ENCODE measurements at regions not wholly inside any gene's neighbourhood (a gene's known extent, or its start where the extent isn't known, plus 50 kb on each side); places are given as distances from the start of the nearest gene placed in this dataset.

- TF ChIP-seq FOXA1 (IDR thresholded peaks at IDR 0.05) (no peak), NFRKB (IDR thresholded peaks at IDR 0.05) (no peak), BHLHE40 (IDR thresholded peaks at IDR 0.05; ENCODE audit: borderline replicate concordance) (no peak), TARDBP (IDR thresholded peaks at IDR 0.05) (no peak), HDGF (IDR thresholded peaks at IDR 0.05; ENCODE audit: borderline replicate concordance) (no peak), FOXM1 (IDR thresholded peaks at IDR 0.05; ENCODE audit: borderline replicate concordance) (no peak), ZNF384 (IDR thresholded peaks at IDR 0.05) (no peak), ELF4 (IDR thresholded peaks at IDR 0.05) (no peak), LEF1 (IDR thresholded peaks at IDR 0.05; ENCODE audit: borderline replicate concordance) (no peak), ARNT (IDR thresholded peaks at IDR 0.05) (no peak), FOXK2 (IDR thresholded peaks at IDR 0.05) (no peak), CTBP1 (IDR thresholded peaks at IDR 0.05; ENCODE audit: borderline replicate concordance) (no peak), SUZ12 (IDR thresholded peaks at IDR 0.05) (no peak), L3MBTL2 (conservative IDR thresholded peaks at IDR 0.05) (no peak), SP1 (IDR thresholded peaks at IDR 0.05) (no peak), PKNOX1 (IDR thresholded peaks at IDR 0.05) (no peak)
- ChIA-PET CTCF (no interaction called here), POLR2A (no interaction called here)
- no peak for DNase-seq (ENCODE audit: extremely low spot score)
These were observed 1178.0 kb downstream of the UQCRFS1 start for GRCh38 chr19:28034936-28035335.

GRCh38 chr19:28028881-28029444 is 1184.0 kb downstream of the UQCRFS1 start:
- CTCF ChIA-PET, result no interaction called here
- TF ChIP-seq PKNOX1 (IDR thresholded peaks at IDR 0.05) (no peak), FOXA1 (IDR thresholded peaks at IDR 0.05) (no peak), HDGF (IDR thresholded peaks at IDR 0.05; ENCODE audit: borderline replicate concordance) (no peak), ARNT (IDR thresholded peaks at IDR 0.05) (no peak), SUZ12 (IDR thresholded peaks at IDR 0.05) (no peak), ELF4 (IDR thresholded peaks at IDR 0.05) (no peak), NFRKB (IDR thresholded peaks at IDR 0.05) (no peak), BHLHE40 (IDR thresholded peaks at IDR 0.05; ENCODE audit: borderline replicate concordance) (no peak), CTBP1 (IDR thresholded peaks at IDR 0.05; ENCODE audit: borderline replicate concordance) (no peak), LEF1 (IDR thresholded peaks at IDR 0.05; ENCODE audit: borderline replicate concordance) (no peak), TARDBP (IDR thresholded peaks at IDR 0.05) (no peak)
- POLR2A ChIA-PET, result no interaction called here
- DNase-seq (ENCODE audit: extremely low spot score), result no peak

GRCh38 chr19:28027116-28027515 is 1185.8 kb downstream of the UQCRFS1 start:
- TF ChIP-seq HDGF (IDR thresholded peaks at IDR 0.05; ENCODE audit: borderline replicate concordance) (no peak), CTBP1 (IDR thresholded peaks at IDR 0.05; ENCODE audit: borderline replicate concordance) (no peak), ARNT (IDR thresholded peaks at IDR 0.05) (no peak), SUZ12 (IDR thresholded peaks at IDR 0.05) (no peak), L3MBTL2 (conservative IDR thresholded peaks at IDR 0.05) (no peak), FOXM1 (IDR thresholded peaks at IDR 0.05; ENCODE audit: borderline replicate concordance) (no peak), ELF4 (IDR thresholded peaks at IDR 0.05) (no peak), FOXA1 (IDR thresholded peaks at IDR 0.05) (no peak), NFRKB (IDR thresholded peaks at IDR 0.05) (no peak), LEF1 (IDR thresholded peaks at IDR 0.05; ENCODE audit: borderline replicate concordance) (no peak), FOXK2 (IDR thresholded peaks at IDR 0.05) (no peak), TARDBP (IDR thresholded peaks at IDR 0.05) (no peak), SP1 (IDR thresholded peaks at IDR 0.05) (no peak)
- POLR2A ChIA-PET, result no interaction called here
- no peak for DNase-seq (ENCODE audit: extremely low spot score)
- CTCF ChIA-PET, result no interaction called here

- POLR2A ChIA-PET, result no interaction called here
- DNase-seq (ENCODE audit: extremely low spot score), result no peak
- CTCF ChIA-PET, result no interaction called here
- TF ChIP-seq HDGF (IDR thresholded peaks at IDR 0.05; ENCODE audit: borderline replicate concordance), result no peak
- TF ChIP-seq SP1 (IDR thresholded peaks at IDR 0.05), result no peak
- no peak for TF ChIP-seq FOXK2 (IDR thresholded peaks at IDR 0.05)
- no peak for TF ChIP-seq PKNOX1 (IDR thresholded peaks at IDR 0.05)
- no peak for TF ChIP-seq CTBP1 (IDR thresholded peaks at IDR 0.05; ENCODE audit: borderline replicate concordance)
- no peak for TF ChIP-seq ELF4 (IDR thresholded peaks at IDR 0.05)
- TF ChIP-seq BHLHE40 (IDR thresholded peaks at IDR 0.05; ENCODE audit: borderline replicate concordance), result no peak
- TF ChIP-seq TARDBP (IDR thresholded peaks at IDR 0.05), result no peak
- no peak for TF ChIP-seq NFRKB (IDR thresholded peaks at IDR 0.05)
- no peak for TF ChIP-seq FOXM1 (IDR thresholded peaks at IDR 0.05; ENCODE audit: borderline replicate concordance)
- no peak for TF ChIP-seq LEF1 (IDR thresholded peaks at IDR 0.05; ENCODE audit: borderline replicate concordance)
These were observed 1186.3 kb downstream of the UQCRFS1 start for GRCh38 chr19:28026636-28027035.

GRCh38 chr19:28024920-28025319 is 1188.0 kb downstream of the UQCRFS1 start:
- ChIA-PET CTCF (no interaction called here), POLR2A (no interaction called here)
- DNase-seq (ENCODE audit: extremely low spot score), result no peak
- TF ChIP-seq L3MBTL2 (conservative IDR thresholded peaks at IDR 0.05) (no peak), SP1 (IDR thresholded peaks at IDR 0.05) (no peak), SUZ12 (IDR thresholded peaks at IDR 0.05) (no peak), FOXM1 (IDR thresholded peaks at IDR 0.05; ENCODE audit: borderline replicate concordance) (no peak), LEF1 (IDR thresholded peaks at IDR 0.05; ENCODE audit: borderline replicate concordance) (no peak)

GRCh38 chr19:28023064-28023463 is 1189.9 kb downstream of the UQCRFS1 start:
- TF ChIP-seq L3MBTL2 (conservative IDR thresholded peaks at IDR 0.05) (no peak), FOXM1 (IDR thresholded peaks at IDR 0.05; ENCODE audit: borderline replicate concordance) (no peak), FOXK2 (IDR thresholded peaks at IDR 0.05) (no peak), BHLHE40 (IDR thresholded peaks at IDR 0.05; ENCODE audit: borderline replicate concordance) (no peak), LEF1 (IDR thresholded peaks at IDR 0.05; ENCODE audit: borderline replicate concordance) (no peak), ZNF384 (IDR thresholded peaks at IDR 0.05) (no peak), SUZ12 (IDR thresholded peaks at IDR 0.05) (no peak), TARDBP (IDR thresholded peaks at IDR 0.05) (no peak), FOXA1 (IDR thresholded peaks at IDR 0.05) (no peak), SP1 (IDR thresholded peaks at IDR 0.05) (no peak), HDGF (IDR thresholded peaks at IDR 0.05; ENCODE audit: borderline replicate concordance) (no peak), NFRKB (IDR thresholded peaks at IDR 0.05) (no peak), CTBP1 (IDR thresholded peaks at IDR 0.05; ENCODE audit: borderline replicate concordance) (no peak), ARNT (IDR thresholded peaks at IDR 0.05) (no peak)
- CTCF ChIA-PET, result no interaction called here
- DNase-seq (ENCODE audit: extremely low spot score), result no peak
- POLR2A ChIA-PET, result no interaction called here
